Endothelial cell (in vitro differentiated cells): ENCODE measurements at regions not wholly inside any gene's neighbourhood (a gene's known extent, or its start where the extent isn't known, plus 50 kb on each side); places are given as distances from the start of the nearest gene placed in this dataset.

Source experiments
- DNase-seq: peaks from one replicate; pipeline ENCODE4 v3.0.0; 2021; ENCODE audit warnings: low spot score
- H3K27ac Mint-ChIP-seq: one replicate; pipeline ENCODE4 v1.8.0; 2021; ENCODE audit warnings: mixed read lengths, inconsistent platforms; ENCODE audit not compliant: unreplicated experiment
- H3K27me3 Mint-ChIP-seq: one replicate; pipeline ENCODE4 v1.8.0; 2021; ENCODE audit warnings: mild to moderate bottlenecking, moderate library complexity, mixed read lengths, inconsistent platforms; ENCODE audit not compliant: unreplicated experiment
- H3K36me3 Mint-ChIP-seq: one replicate; pipeline ENCODE4 v1.8.0; 2021; ENCODE audit warnings: mild to moderate bottlenecking, low read depth, mixed read lengths, inconsistent platforms; ENCODE audit not compliant: unreplicated experiment
- H3K4me1 Mint-ChIP-seq: one replicate; pipeline ENCODE4 v1.8.0; 2021; ENCODE audit warnings: mild to moderate bottlenecking, mixed read lengths, inconsistent platforms; ENCODE audit not compliant: unreplicated experiment
- H3K4me3 Mint-ChIP-seq: one replicate; pipeline ENCODE4 v1.8.0; 2021; ENCODE audit warnings: mild to moderate bottlenecking, mixed read lengths, inconsistent platforms; ENCODE audit not compliant: unreplicated experiment
- H3K9me3 Mint-ChIP-seq: one replicate; pipeline ENCODE4 v1.8.0; 2021; ENCODE audit warnings: mixed read lengths, inconsistent platforms; ENCODE audit not compliant: unreplicated experiment
- TF ChIP-seq, protein P1 (sequence below): fragments of 200-600 bp; sonication (generic); IDR thresholded peaks from one replicate; pipeline ENCODE4 v1.5.0; 2021; ENCODE audit warnings: antibody characterized with exemption; ENCODE audit not compliant: unreplicated experiment

DNA sequence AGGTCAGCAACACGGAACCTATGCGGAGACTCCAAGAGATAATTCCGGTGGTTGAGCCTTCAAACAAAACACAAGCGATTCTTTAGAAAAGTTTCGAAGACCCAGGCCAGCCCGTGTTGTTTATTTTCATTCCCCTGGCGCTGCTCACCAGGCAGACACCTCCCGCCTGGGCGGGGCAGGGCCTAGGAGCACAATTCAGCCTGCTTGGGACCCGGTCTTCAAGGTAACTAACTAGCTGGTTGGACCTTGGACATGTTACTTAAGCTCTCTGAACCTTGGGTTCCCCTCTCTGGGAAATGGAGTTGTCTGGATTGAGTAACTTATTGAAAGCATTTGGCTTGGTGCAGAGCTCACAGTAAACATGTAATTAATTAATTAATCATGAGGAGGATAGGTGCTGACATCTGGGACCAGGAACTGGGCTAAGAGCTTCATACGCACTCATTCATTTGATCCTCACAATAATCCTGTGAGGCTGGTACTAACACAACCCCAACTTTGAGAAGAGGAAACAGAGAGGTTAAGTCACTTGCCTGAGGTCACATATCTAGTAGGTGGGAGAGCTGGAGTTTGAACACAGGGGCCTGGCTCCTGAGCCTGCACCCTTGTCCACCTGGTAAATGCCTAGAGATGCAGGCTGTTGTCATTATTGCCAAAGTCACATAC is 125.3 kb upstream of the SMURF2 start:
- TF ChIP-seq, protein P1, sequence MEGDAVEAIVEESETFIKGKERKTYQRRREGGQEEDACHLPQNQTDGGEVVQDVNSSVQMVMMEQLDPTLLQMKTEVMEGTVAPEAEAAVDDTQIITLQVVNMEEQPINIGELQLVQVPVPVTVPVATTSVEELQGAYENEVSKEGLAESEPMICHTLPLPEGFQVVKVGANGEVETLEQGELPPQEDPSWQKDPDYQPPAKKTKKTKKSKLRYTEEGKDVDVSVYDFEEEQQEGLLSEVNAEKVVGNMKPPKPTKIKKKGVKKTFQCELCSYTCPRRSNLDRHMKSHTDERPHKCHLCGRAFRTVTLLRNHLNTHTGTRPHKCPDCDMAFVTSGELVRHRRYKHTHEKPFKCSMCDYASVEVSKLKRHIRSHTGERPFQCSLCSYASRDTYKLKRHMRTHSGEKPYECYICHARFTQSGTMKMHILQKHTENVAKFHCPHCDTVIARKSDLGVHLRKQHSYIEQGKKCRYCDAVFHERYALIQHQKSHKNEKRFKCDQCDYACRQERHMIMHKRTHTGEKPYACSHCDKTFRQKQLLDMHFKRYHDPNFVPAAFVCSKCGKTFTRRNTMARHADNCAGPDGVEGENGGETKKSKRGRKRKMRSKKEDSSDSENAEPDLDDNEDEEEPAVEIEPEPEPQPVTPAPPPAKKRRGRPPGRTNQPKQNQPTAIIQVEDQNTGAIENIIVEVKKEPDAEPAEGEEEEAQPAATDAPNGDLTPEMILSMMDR, result no peak
- H3K4me1 Mint-ChIP-seq, result peaks cover 28% of the 10 kb centered on the region
- no peak overlapping the region for H3K4me3 Mint-ChIP-seq
- H3K9me3 Mint-ChIP-seq, result no peaks in the 10 kb centered on the region
- DNase-seq, result no peak
- H3K27ac Mint-ChIP-seq, result peak overlapping the region; percentile 74
- peaks cover 19% of the 10 kb centered on the region for H3K36me3 Mint-ChIP-seq
- peaks cover 4% of the 10 kb centered on the region for H3K27me3 Mint-ChIP-seq

DNA sequence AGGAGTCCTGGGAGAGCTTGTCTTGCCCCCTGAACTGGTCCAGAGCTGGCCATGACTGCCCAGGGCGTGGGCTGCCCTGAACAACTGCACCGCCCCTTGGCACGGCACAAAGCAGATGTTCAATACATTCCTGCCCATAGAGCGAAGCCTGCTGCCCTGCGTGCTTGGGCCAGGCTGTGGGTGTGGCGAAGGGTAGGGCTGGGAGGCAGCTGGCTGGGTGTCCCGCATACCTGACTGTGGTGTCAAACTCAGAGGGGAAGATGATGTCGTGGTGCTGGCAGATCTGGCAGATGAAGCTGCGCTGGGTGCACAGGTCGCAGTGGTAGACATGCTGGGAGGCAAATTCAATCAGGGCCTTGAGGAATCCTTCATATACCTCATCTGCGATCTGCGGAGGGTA is 124.2 kb upstream of the SMURF2 start:
- TF ChIP-seq, protein P1, result no peak
- H3K36me3 Mint-ChIP-seq, result peaks cover 18% of the 10 kb centered on the region
- no peak overlapping the region for H3K4me3 Mint-ChIP-seq
- H3K27me3 Mint-ChIP-seq, result peaks cover 10% of the 10 kb centered on the region
- H3K27ac Mint-ChIP-seq, result no peak overlapping the region
- peaks cover 25% of the 10 kb centered on the region for H3K4me1 Mint-ChIP-seq
- DNase-seq, result no peak
- no peaks in the 10 kb centered on the region for H3K9me3 Mint-ChIP-seq

DNA sequence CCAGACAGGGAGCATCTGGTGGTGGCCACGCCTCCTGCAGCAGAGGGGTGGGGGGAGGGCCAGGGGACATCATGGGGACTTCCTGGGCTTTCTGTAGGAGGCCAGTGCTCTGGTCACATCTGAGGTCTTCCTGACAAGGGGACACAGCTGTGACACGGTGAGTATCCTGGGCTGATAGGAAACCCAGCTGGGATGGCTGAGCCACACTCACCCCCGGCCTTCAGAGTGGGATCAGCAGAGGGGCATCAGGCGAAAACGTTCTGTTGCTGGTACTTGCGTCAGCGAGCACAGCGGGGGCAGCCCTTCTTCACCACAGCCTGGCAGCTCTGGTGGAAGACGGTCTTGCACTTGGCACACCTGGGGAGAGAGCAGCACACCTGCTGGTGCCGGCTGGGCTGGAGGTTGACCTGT is 122.9 kb upstream of the SMURF2 start:
- peaks cover 18% of the 10 kb centered on the region for H3K36me3 Mint-ChIP-seq
- peak overlapping the region; percentile 5 for H3K27ac Mint-ChIP-seq
- peaks cover 11% of the 10 kb centered on the region for H3K27me3 Mint-ChIP-seq
- no peaks in the 10 kb centered on the region for H3K9me3 Mint-ChIP-seq
- no peak for DNase-seq
- H3K4me1 Mint-ChIP-seq, result peaks cover 23% of the 10 kb centered on the region
- peak overlapping the region; percentile 25 for H3K4me3 Mint-ChIP-seq
- TF ChIP-seq, protein P1, result no peak

DNA sequence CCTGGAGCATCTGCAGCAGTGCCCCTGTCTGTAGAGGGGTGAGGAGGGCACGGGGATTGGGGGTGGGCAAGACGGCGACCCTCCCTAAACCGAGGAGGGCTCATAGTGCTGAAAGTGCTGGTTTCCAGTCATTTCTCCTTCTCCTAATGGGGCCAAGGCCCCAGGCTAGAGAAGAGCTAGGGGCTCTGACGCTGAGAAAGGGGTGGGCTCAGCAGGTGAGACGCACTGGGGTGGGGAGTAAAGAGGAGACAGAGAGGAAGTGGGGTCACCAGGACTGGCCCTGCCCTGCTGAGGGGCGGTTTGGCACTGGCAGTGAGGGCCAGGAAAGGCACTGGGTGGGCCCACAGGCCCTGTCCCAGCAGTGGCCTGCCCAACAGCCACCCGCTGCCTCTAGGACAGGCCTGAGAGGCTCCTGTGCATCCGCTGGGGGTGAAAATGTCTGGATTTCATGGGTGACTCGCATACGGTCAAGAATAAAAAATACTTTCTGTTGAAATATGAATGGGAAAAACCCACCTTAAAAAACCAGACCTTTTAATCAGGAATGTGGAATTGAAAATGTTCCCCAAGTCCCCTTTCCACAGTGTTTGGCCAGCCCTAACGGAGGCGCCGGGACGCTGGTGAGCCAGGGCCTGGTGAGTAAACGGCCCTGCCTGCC is 122.4 kb upstream of the SMURF2 start:
- peaks cover 23% of the 10 kb centered on the region for H3K4me1 Mint-ChIP-seq

More for the DNA sequence above, 122.4 kb upstream of the SMURF2 start:
- peaks cover 14% of the 10 kb centered on the region for H3K27me3 Mint-ChIP-seq
- no peak overlapping the region for H3K4me3 Mint-ChIP-seq
- TF ChIP-seq, protein P1, result no peak
- peaks cover 18% of the 10 kb centered on the region for H3K36me3 Mint-ChIP-seq
- no peak overlapping the region for H3K27ac Mint-ChIP-seq
- DNase-seq, result no peak
- no peaks in the 10 kb centered on the region for H3K9me3 Mint-ChIP-seq
